C4-2B (cell line): ENCODE measurements at regions not wholly inside any gene's neighbourhood (a gene's known extent, or its start where the extent isn't known, plus 50 kb on each side); places are given as distances from the start of the nearest gene placed in this dataset.

Experiments
- ZFX ChIP-seq: fragments of 450-650 bp; IDR thresholded peaks from 2 replicates; pipeline ENCODE4 v1.6.1; 2017
- TF ChIP-seq, protein P1 (sequence below): fragments of 450-650 bp; conservative IDR thresholded peaks from 2 replicates; pipeline ENCODE4 v1.5.1; 2017; ENCODE audit warnings: mild to moderate bottlenecking

DNA sequence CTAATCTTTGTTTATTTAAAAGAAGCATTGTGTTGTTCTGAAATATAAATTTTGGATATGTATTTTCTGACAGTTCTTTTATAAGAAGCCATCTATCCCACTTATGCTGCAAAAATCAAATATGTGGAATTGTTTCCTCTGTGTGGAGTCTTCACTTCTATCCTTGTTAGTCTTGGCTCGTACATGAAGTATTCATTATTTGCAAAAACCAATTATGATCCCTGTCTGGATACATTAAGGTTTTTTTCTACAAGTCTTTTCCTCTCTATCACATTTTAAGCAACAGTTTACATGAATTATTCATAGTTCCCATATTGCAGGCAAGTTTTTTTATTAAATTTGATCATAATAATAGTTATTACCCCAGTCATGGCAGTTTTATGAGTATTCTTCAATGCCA lies 490.8 kb upstream of the GJE1 start:
- TF ChIP-seq, protein P1, sequence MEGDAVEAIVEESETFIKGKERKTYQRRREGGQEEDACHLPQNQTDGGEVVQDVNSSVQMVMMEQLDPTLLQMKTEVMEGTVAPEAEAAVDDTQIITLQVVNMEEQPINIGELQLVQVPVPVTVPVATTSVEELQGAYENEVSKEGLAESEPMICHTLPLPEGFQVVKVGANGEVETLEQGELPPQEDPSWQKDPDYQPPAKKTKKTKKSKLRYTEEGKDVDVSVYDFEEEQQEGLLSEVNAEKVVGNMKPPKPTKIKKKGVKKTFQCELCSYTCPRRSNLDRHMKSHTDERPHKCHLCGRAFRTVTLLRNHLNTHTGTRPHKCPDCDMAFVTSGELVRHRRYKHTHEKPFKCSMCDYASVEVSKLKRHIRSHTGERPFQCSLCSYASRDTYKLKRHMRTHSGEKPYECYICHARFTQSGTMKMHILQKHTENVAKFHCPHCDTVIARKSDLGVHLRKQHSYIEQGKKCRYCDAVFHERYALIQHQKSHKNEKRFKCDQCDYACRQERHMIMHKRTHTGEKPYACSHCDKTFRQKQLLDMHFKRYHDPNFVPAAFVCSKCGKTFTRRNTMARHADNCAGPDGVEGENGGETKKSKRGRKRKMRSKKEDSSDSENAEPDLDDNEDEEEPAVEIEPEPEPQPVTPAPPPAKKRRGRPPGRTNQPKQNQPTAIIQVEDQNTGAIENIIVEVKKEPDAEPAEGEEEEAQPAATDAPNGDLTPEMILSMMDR, result no peak
- no peak for TF ChIP-seq ZFX
